Nephron progenitor cell (in vitro differentiated cells): ENCODE measurements at regions not wholly inside any gene's neighbourhood (a gene's known extent, or its start where the extent isn't known, plus 50 kb on each side); places are given as distances from the start of the nearest gene placed in this dataset.

Experiments
- DNase-seq: peaks from one replicate; pipeline ENCODE4 v3.0.0; 2021
- H3K27ac Mint-ChIP-seq: 2 replicates; pipeline ENCODE4 v1.8.0; 2021; ENCODE audit warnings: mild to moderate bottlenecking, moderate library complexity, mixed read lengths
- H3K27me3 Mint-ChIP-seq: 2 replicates; pipeline ENCODE4 v1.8.0; 2021; ENCODE audit warnings: mild to moderate bottlenecking, low read depth, mixed read lengths; ENCODE audit not compliant: poor library complexity
- H3K36me3 Mint-ChIP-seq: 2 replicates; pipeline ENCODE4 v1.8.0; 2021; ENCODE audit warnings: low read depth, mixed read lengths
- H3K4me1 Mint-ChIP-seq: 2 replicates; pipeline ENCODE4 v1.8.0; 2021; ENCODE audit warnings: mixed read lengths
- H3K4me3 Mint-ChIP-seq: 2 replicates; pipeline ENCODE4 v1.8.0; 2021; ENCODE audit warnings: mild to moderate bottlenecking, moderate library complexity, mixed read lengths
- H3K9me3 Mint-ChIP-seq: 2 replicates; pipeline ENCODE4 v1.8.0; 2021; ENCODE audit warnings: mild to moderate bottlenecking, moderate library complexity, mixed read lengths
- TF ChIP-seq, protein P1 (sequence below): fragments of 200-600 bp; sonication (generic); IDR thresholded peaks from 2 replicates; pipeline ENCODE4 v1.5.0; 2021; ENCODE audit warnings: antibody characterized with exemption

DNA sequence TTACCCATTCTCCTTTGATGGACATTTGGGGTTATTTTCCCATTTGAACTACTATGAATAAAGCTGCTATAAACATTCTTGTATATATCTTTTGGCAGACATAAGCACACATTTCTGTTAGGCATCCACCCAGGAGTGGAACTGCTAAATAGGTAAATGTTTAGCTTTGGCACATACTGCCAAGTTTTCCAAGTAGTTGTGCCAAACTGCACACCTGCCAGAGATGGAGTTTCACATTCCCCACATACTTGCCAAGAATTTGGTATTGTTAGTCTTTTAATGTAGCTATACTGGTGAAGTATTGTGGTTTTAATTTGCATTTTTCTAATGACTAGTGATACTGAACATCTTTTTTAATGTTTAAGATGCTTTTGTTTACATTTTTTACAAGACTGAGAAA is 201.0 kb downstream of the GXYLT1 start:
- Mint-ChIP-seq H3K27me3 (peaks cover 3% of the 10 kb centered on the region), H3K4me3 (no peak overlapping the region), H3K27ac (no peak overlapping the region), H3K36me3 (peaks cover 18% of the 10 kb centered on the region), H3K9me3 (peaks cover 38% of the 10 kb centered on the region), H3K4me1 (peaks cover 19% of the 10 kb centered on the region)
- TF ChIP-seq, protein P1, sequence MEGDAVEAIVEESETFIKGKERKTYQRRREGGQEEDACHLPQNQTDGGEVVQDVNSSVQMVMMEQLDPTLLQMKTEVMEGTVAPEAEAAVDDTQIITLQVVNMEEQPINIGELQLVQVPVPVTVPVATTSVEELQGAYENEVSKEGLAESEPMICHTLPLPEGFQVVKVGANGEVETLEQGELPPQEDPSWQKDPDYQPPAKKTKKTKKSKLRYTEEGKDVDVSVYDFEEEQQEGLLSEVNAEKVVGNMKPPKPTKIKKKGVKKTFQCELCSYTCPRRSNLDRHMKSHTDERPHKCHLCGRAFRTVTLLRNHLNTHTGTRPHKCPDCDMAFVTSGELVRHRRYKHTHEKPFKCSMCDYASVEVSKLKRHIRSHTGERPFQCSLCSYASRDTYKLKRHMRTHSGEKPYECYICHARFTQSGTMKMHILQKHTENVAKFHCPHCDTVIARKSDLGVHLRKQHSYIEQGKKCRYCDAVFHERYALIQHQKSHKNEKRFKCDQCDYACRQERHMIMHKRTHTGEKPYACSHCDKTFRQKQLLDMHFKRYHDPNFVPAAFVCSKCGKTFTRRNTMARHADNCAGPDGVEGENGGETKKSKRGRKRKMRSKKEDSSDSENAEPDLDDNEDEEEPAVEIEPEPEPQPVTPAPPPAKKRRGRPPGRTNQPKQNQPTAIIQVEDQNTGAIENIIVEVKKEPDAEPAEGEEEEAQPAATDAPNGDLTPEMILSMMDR, result no peak
- DNase-seq, result no peak

DNA sequence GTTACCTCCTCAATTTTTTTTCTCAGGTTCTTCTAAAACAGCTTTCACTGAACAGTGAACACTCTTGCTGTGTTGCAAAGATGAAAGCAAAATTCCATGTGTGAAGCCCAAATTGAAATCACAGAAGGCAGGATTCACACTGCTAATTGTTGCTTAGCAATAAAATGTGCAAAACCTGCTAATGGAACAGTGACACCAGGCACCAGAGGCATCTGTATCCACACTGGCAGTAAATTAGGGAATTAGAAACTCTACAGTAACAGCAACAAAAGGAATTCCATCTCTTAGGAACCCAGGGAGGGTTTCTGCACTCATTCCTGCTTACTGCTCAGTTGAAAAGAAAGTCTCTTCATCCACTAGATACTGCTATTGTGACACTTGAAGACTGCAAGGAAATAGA is 202.3 kb downstream of the GXYLT1 start:
- Mint-ChIP-seq H3K27me3 (peaks cover 3% of the 10 kb centered on the region), H3K36me3 (peaks cover 16% of the 10 kb centered on the region), H3K9me3 (peaks cover 33% of the 10 kb centered on the region), H3K4me1 (peaks cover 19% of the 10 kb centered on the region), H3K27ac (no peak overlapping the region), H3K4me3 (no peak overlapping the region)
- no peak for DNase-seq
- TF ChIP-seq, protein P1, result no peak

DNA sequence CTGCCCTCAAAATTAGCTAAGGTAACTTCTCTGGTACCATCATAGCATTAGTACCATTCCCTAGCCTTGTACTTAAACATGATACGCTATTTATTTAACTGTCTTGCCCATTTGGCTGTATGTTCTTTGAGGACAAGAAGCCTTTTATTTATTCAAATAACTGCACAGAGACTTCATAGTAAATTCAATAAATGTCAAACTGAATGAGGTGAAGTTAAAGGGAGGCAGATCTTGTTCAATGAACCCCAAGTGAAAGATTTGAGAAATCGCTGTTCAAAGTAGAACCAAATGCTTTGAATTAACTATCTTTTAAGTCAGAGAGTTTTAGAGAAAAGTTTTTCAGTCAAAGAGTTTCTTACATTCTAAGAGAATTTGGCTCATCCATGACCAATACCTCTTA is 203.6 kb downstream of the GXYLT1 start:
- peaks cover 25% of the 10 kb centered on the region for H3K9me3 Mint-ChIP-seq
- H3K36me3 Mint-ChIP-seq, result peaks cover 6% of the 10 kb centered on the region
- peaks cover 19% of the 10 kb centered on the region for H3K4me1 Mint-ChIP-seq
- TF ChIP-seq, protein P1, result no peak
- no peak overlapping the region for H3K27ac Mint-ChIP-seq
- no peak overlapping the region for H3K4me3 Mint-ChIP-seq
- no peak for DNase-seq
- peaks cover 7% of the 10 kb centered on the region for H3K27me3 Mint-ChIP-seq

DNA sequence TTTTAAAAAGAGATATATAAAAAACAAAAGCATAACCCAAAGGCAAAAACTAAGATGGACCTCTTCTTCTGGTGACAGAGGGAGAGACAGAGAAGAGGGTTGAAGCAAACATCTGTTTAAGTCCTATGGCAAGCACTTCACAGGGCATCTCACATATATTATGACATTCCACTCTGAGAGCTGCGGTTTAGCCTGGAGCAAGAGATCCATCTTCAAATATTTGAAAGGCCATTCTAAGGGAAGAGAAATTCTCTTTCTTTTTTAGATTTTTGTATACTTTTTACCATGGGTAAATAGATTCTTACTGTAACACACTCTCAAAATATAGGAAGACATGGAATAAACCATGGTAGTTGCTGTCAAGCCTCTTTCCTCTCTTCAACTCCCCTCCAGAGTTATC is 204.1 kb downstream of the GXYLT1 start:
- no peak overlapping the region for H3K27ac Mint-ChIP-seq
- no peak for DNase-seq

DNA sequence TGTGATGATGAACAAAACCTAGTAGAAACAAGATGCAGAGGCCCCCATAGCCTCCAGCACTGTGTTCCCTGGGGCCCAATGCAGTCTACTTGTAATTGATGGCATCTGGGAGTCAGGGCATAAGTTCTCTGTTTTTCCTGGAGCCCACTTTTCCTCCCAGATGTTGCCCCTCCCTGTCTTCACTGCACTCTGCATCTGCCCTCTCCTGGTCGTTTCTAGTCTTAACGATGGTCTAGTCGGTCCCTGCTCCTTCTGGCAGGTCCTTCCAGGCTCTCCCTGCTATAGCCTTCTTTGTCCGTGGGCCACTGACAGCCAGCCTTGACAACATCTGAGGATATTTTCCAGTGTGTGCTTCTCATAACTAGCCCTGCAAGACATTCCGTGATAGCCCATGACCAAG is 208.3 kb downstream of the GXYLT1 start:
- TF ChIP-seq, protein P1, result no peak
- peaks cover 12% of the 10 kb centered on the region for H3K27me3 Mint-ChIP-seq
- DNase-seq, result no peak
- peaks cover 8% of the 10 kb centered on the region for H3K9me3 Mint-ChIP-seq
- no peak overlapping the region for H3K4me3 Mint-ChIP-seq
- peaks cover 5% of the 10 kb centered on the region for H3K36me3 Mint-ChIP-seq
- H3K27ac Mint-ChIP-seq, result no peak overlapping the region
- peaks cover 22% of the 10 kb centered on the region for H3K4me1 Mint-ChIP-seq

More for the DNA sequence above, 204.1 kb downstream of the GXYLT1 start:
- TF ChIP-seq, protein P1, result no peak
- Mint-ChIP-seq H3K4me1 (peaks cover 19% of the 10 kb centered on the region), H3K36me3 (peaks cover 6% of the 10 kb centered on the region), H3K9me3 (peaks cover 25% of the 10 kb centered on the region), H3K27me3 (peaks cover 8% of the 10 kb centered on the region), H3K4me3 (no peak overlapping the region)

DNA sequence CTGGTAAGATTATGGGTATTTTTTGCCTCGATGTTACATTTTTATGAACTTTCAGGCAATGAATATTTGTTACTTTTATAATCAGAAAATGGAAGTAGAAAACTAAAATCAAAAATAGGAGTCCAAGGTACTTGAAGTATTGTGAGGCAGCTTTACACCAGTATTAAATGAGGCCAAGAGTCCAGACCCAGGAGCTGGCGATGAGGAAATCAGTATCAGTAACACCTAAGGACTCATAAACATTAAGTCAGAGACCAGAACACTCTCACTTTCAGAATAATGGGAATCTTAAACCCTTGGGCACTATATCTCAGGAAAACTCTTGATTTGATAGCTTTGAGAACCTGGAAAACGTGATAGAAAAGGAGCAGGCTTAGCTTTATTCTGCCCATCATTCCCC is 208.8 kb downstream of the GXYLT1 start:
- DNase-seq, result no peak
- H3K36me3 Mint-ChIP-seq, result peaks cover 5% of the 10 kb centered on the region
- no peak overlapping the region for H3K27ac Mint-ChIP-seq
- TF ChIP-seq, protein P1, result no peak
- H3K27me3 Mint-ChIP-seq, result peaks cover 12% of the 10 kb centered on the region
- H3K4me3 Mint-ChIP-seq, result no peak overlapping the region
- peaks cover 18% of the 10 kb centered on the region for H3K4me1 Mint-ChIP-seq
- H3K9me3 Mint-ChIP-seq, result peaks cover 8% of the 10 kb centered on the region
